ENCODE measurements at regions not wholly inside any gene's neighbourhood (a gene's known extent, or its start where the extent isn't known, plus 50 kb on each side); places are given as distances from the start of the nearest gene placed in this dataset.

DNA sequence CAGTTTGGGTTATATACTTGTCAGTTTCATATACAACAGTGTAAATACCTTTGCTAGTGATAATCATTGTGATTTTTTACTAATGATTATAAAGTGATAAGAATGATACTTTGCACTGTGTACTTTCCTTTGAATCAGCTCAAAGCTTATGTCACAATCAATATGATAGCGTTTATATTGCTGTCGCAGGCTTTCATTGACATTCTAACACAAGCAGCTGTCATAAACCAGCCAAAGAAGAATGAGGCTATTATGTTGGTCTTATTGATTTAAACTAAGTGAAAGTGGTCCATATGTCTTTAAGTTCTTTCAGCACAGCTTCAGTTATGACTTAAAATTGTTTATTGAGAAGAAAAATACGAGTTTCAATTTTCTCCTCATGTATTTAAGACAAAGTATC lies 272.7 kb upstream of the RGMB start:
- H3K4me2 ChIP-seq (ENCODE audit: low read length), result no peak overlapping the region
- no peaks in the 10 kb centered on the region for H3K9me2 ChIP-seq (ENCODE audit: low read depth, low read length)
- no peaks in the 10 kb centered on the region for H3K9me3 ChIP-seq (ENCODE audit: low read length)
- no peaks in the 10 kb centered on the region for H3K79me2 ChIP-seq (ENCODE audit: insufficient read depth, low read length)
- no peak overlapping the region for H2AFZ ChIP-seq (ENCODE audit: low read length)
- no peak overlapping the region for H3K27ac ChIP-seq (ENCODE audit: low read depth, low read length, poor library complexity, severe bottlenecking)
- H4K20me1 ChIP-seq (ENCODE audit: insufficient read depth, low read length), result no peaks in the 10 kb centered on the region
- H3F3A ChIP-seq (ENCODE audit: insufficient read depth, low read length), result no peaks in the 10 kb centered on the region
- H3K4me3 ChIP-seq (ENCODE audit: low read depth, low read length, poor library complexity, severe bottlenecking), result no peak overlapping the region
- H3K4me1 ChIP-seq (ENCODE audit: insufficient read depth, low read length, severe bottlenecking), result no peaks in the 10 kb centered on the region
- no peaks in the 10 kb centered on the region for H3K36me3 ChIP-seq (ENCODE audit: insufficient read depth, low read length)
- no peak for TF ChIP-seq EZH2 (IDR thresholded peaks at IDR 0.05; ENCODE audit: borderline replicate concordance, low read length)
- no peaks in the 10 kb centered on the region for H3K27me3 ChIP-seq (ENCODE audit: insufficient read depth, low read length)
- H3K9ac ChIP-seq (ENCODE audit: low read length), result no peak overlapping the region

DNA sequence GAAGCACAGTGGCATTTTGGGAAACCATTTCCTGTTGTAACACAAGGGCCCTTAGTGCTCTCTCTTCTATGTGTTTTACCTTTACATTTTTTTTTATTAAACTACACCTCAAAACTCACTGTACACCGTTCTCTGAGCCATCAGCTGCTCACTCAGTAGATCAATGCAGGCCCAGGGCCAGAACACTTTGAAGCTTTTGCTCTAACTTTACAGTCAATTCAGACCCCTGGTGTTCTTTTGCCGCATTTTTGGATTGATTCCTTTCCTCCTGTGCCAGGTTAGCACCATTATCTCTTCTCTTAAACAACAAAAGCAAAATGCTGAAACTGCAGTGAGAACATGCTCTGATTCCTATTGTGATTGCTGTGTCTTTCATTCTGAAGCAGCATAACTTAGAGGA lies 269.8 kb upstream of the RGMB start:
- Histone ChIP-seq H3K27ac (ENCODE audit: low read depth, low read length, poor library complexity, severe bottlenecking) (no peak overlapping the region), H2AFZ (ENCODE audit: low read length) (no peak overlapping the region), H3K4me3 (ENCODE audit: low read depth, low read length, poor library complexity, severe bottlenecking) (no peak overlapping the region), H3K4me2 (ENCODE audit: low read length) (no peak overlapping the region), H3K9ac (ENCODE audit: low read length) (no peak overlapping the region), H3K9me3 (ENCODE audit: low read length) (no peaks in the 10 kb centered on the region), H3K79me2 (ENCODE audit: insufficient read depth, low read length) (no peaks in the 10 kb centered on the region), H3K4me1 (ENCODE audit: insufficient read depth, low read length, severe bottlenecking) (no peaks in the 10 kb centered on the region), H3K9me2 (ENCODE audit: low read depth, low read length) (no peaks in the 10 kb centered on the region), H4K20me1 (ENCODE audit: insufficient read depth, low read length) (no peaks in the 10 kb centered on the region), H3K36me3 (ENCODE audit: insufficient read depth, low read length) (no peaks in the 10 kb centered on the region), H3F3A (ENCODE audit: insufficient read depth, low read length) (no peaks in the 10 kb centered on the region), H3K27me3 (ENCODE audit: insufficient read depth, low read length) (no peaks in the 10 kb centered on the region)
- TF ChIP-seq EZH2 (IDR thresholded peaks at IDR 0.05; ENCODE audit: borderline replicate concordance, low read length), result no peak
- TF ChIP-seq, protein P1, sequence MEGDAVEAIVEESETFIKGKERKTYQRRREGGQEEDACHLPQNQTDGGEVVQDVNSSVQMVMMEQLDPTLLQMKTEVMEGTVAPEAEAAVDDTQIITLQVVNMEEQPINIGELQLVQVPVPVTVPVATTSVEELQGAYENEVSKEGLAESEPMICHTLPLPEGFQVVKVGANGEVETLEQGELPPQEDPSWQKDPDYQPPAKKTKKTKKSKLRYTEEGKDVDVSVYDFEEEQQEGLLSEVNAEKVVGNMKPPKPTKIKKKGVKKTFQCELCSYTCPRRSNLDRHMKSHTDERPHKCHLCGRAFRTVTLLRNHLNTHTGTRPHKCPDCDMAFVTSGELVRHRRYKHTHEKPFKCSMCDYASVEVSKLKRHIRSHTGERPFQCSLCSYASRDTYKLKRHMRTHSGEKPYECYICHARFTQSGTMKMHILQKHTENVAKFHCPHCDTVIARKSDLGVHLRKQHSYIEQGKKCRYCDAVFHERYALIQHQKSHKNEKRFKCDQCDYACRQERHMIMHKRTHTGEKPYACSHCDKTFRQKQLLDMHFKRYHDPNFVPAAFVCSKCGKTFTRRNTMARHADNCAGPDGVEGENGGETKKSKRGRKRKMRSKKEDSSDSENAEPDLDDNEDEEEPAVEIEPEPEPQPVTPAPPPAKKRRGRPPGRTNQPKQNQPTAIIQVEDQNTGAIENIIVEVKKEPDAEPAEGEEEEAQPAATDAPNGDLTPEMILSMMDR (IDR thresholded peaks at IDR 0.05; ENCODE audit: low read length), result no peak

DNA sequence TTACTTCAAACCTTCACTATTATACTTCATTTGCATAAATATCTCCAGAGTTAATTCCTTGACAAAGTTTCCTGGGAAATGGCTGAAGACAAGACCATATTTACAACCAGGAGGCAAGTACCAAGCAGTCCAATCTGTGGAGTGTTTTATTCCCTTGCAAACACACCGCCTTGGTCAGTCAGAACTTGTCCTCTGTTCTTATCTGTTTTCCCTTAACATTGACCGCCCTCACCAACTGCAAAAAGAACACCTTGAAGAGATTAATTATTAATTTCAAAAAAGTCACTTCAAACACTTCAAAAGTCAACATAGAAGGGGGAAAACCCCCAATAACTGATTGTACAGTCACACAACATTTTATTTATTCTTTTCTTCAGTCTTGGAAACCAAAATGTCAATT lies 269.0 kb upstream of the RGMB start:
- no peaks in the 10 kb centered on the region for H3K27me3 ChIP-seq (ENCODE audit: insufficient read depth, low read length)
- TF ChIP-seq EZH2 (IDR thresholded peaks at IDR 0.05; ENCODE audit: borderline replicate concordance, low read length), result no peak
- TF ChIP-seq, protein P1 (IDR thresholded peaks at IDR 0.05; ENCODE audit: low read length), result no peak
- H4K20me1 ChIP-seq (ENCODE audit: insufficient read depth, low read length), result no peaks in the 10 kb centered on the region

DNA sequence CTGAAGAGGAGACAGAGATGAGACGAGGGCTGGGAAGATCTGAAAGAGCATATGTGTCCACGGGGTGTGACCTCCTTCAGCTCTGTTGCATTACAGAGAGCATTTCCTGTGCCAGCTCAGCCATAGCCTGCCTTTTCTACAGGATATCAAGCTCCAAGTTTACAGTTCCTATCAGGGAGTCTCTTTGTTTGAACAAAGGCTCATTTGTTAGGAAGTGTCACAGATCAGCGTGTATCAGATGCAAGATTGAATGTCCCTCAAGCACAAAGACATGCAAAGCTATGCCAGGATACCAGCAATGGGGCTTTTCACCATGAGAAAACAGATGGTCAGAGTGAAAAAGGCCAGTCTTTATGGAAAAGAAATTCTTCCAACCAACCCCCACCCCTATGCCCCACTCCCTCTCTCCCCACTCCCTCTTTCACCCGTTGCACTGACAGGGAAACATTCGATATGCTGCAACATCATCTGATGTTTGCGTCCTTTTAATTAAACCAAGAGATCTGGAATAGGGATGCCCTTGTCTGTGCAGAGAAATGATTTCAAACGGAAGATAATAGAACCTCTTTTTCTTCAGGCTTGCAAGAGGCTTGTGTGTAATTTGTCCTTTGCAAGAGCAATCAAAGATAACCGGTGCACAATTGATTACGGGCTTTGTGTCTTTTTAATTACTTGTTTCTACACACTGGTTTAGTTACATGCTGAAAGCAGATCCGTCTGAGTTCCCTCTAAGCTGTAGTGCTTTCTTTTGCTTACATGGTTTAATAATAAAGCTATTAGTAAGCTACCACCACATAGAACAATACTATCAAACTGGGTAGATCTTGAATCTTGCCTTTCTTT lies 263.1 kb upstream of the RGMB start:
- no peaks in the 10 kb centered on the region for H3K27me3 ChIP-seq (ENCODE audit: insufficient read depth, low read length)
- no peaks in the 10 kb centered on the region for H3K4me1 ChIP-seq (ENCODE audit: insufficient read depth, low read length, severe bottlenecking)
- no peak overlapping the region for H3K9ac ChIP-seq (ENCODE audit: low read length)
- H3K27ac ChIP-seq (ENCODE audit: low read depth, low read length, poor library complexity, severe bottlenecking), result no peak overlapping the region
- H2AFZ ChIP-seq (ENCODE audit: low read length), result no peak overlapping the region
- no peaks in the 10 kb centered on the region for H3F3A ChIP-seq (ENCODE audit: insufficient read depth, low read length)
- TF ChIP-seq, protein P1 (IDR thresholded peaks at IDR 0.05; ENCODE audit: low read length), result no peak
- no peak for TF ChIP-seq EZH2 (IDR thresholded peaks at IDR 0.05; ENCODE audit: borderline replicate concordance, low read length)
- no peaks in the 10 kb centered on the region for H3K9me2 ChIP-seq (ENCODE audit: low read depth, low read length)
- H3K4me3 ChIP-seq (ENCODE audit: low read depth, low read length, poor library complexity, severe bottlenecking), result no peak overlapping the region
- no peaks in the 10 kb centered on the region for H3K79me2 ChIP-seq (ENCODE audit: insufficient read depth, low read length)
- H3K9me3 ChIP-seq (ENCODE audit: low read length), result no peaks in the 10 kb centered on the region
- no peaks in the 10 kb centered on the region for H3K36me3 ChIP-seq (ENCODE audit: insufficient read depth, low read length)
- H3K4me2 ChIP-seq (ENCODE audit: low read length), result no peak overlapping the region
- H4K20me1 ChIP-seq (ENCODE audit: insufficient read depth, low read length), result no peaks in the 10 kb centered on the region

More for the DNA sequence above, 269.0 kb upstream of the RGMB start:
- H2AFZ ChIP-seq (ENCODE audit: low read length), result no peak overlapping the region
- H3K27ac ChIP-seq (ENCODE audit: low read depth, low read length, poor library complexity, severe bottlenecking), result no peak overlapping the region
- H3K9me3 ChIP-seq (ENCODE audit: low read length), result no peaks in the 10 kb centered on the region
- no peaks in the 10 kb centered on the region for H3K9me2 ChIP-seq (ENCODE audit: low read depth, low read length)
- no peaks in the 10 kb centered on the region for H3K36me3 ChIP-seq (ENCODE audit: insufficient read depth, low read length)
- no peak overlapping the region for H3K4me2 ChIP-seq (ENCODE audit: low read length)
- H3K4me1 ChIP-seq (ENCODE audit: insufficient read depth, low read length, severe bottlenecking), result no peaks in the 10 kb centered on the region
- H3K79me2 ChIP-seq (ENCODE audit: insufficient read depth, low read length), result no peaks in the 10 kb centered on the region
- no peak overlapping the region for H3K4me3 ChIP-seq (ENCODE audit: low read depth, low read length, poor library complexity, severe bottlenecking)
- no peaks in the 10 kb centered on the region for H3F3A ChIP-seq (ENCODE audit: insufficient read depth, low read length)
- no peak overlapping the region for H3K9ac ChIP-seq (ENCODE audit: low read length)

All from OCI-LY1 (cell line).